ENCODE measurements at regions not wholly inside any gene's neighbourhood (a gene's known extent, or its start where the extent isn't known, plus 50 kb on each side); places are given as distances from the start of the nearest gene placed in this dataset.

DNA sequence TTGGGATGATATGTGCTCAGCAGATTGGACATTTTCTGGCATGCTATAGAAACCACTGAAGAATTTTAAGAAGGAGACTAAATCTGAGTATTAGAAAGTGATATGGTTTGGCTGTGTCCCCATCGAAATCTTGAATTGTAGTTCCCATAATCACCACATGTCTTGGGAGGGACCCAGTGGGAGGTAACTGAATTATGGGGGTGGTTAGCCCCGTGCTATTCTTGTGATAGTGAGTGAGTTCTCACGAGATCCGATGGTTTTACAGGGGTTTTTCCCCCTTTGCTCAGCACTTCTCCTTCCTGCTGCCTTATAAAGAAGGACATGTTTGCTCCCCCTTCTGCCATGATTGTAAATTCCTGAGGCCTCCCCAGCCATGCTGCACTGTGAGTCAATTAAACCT, 535.9 kb upstream of the VRK2 start:
- TF ChIP-seq, protein P1, sequence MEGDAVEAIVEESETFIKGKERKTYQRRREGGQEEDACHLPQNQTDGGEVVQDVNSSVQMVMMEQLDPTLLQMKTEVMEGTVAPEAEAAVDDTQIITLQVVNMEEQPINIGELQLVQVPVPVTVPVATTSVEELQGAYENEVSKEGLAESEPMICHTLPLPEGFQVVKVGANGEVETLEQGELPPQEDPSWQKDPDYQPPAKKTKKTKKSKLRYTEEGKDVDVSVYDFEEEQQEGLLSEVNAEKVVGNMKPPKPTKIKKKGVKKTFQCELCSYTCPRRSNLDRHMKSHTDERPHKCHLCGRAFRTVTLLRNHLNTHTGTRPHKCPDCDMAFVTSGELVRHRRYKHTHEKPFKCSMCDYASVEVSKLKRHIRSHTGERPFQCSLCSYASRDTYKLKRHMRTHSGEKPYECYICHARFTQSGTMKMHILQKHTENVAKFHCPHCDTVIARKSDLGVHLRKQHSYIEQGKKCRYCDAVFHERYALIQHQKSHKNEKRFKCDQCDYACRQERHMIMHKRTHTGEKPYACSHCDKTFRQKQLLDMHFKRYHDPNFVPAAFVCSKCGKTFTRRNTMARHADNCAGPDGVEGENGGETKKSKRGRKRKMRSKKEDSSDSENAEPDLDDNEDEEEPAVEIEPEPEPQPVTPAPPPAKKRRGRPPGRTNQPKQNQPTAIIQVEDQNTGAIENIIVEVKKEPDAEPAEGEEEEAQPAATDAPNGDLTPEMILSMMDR (conservative IDR thresholded peaks at IDR 0.05; ENCODE audit: low read depth, low read length): peak; percentile 33; the same call in 1 of the 2 replicates
- no peak for TF ChIP-seq EZH2phosphoT487 (IDR thresholded peaks at IDR 0.05; ENCODE audit: borderline replicate concordance, low read length)
- no peak for TF ChIP-seq EZH2 (IDR thresholded peaks at IDR 0.05; ENCODE audit: low read length, unreplicated experiment)
